Kidney tubule cell (primary cell): ENCODE measurements at regions not wholly inside any gene's neighbourhood (a gene's known extent, or its start where the extent isn't known, plus 50 kb on each side); places are given as distances from the start of the nearest gene placed in this dataset.

Experiments used
- DNase-seq: peaks from one replicate; pipeline ENCODE4 v3.0.0-alpha.2; 2018; ENCODE audit warnings: low spot score

- no peak for DNase-seq
Measured at GRCh38 chr3:118436697-118437262, 597.9 kb downstream of the IGSF11 start.

- no peak for DNase-seq
Measured at GRCh38 chr3:118445036-118445435, 589.6 kb downstream of the IGSF11 start.

GRCh38 chr3:118447339-118447738 is 587.3 kb downstream of the IGSF11 start:
- no peak for DNase-seq

GRCh38 chr3:118466795-118467330 is 567.8 kb downstream of the IGSF11 start:
- no peak for DNase-seq

- DNase-seq = no peak
Measured at GRCh38 chr3:118468801-118469200, 565.8 kb downstream of the IGSF11 start.

GRCh38 chr3:118472586-118472985 is 562.1 kb downstream of the IGSF11 start:
- no peak for DNase-seq

GRCh38 chr3:118473343-118473742 is 561.3 kb downstream of the IGSF11 start:
- no peak for DNase-seq

- DNase-seq = no peak
Measured at GRCh38 chr3:118476885-118477618, 557.6 kb downstream of the IGSF11 start.

GRCh38 chr3:118477768-118478167 is 556.9 kb downstream of the IGSF11 start:
- no peak for DNase-seq

GRCh38 chr3:118478706-118479276 is 555.9 kb downstream of the IGSF11 start:
- no peak for DNase-seq

GRCh38 chr3:118479376-118479775 is 555.3 kb downstream of the IGSF11 start:
- no peak for DNase-seq

GRCh38 chr3:118480101-118480860 is 554.4 kb downstream of the IGSF11 start:
- DNase-seq = no peak

- no peak for DNase-seq
Measured at GRCh38 chr3:118485693-118486092, 549.0 kb downstream of the IGSF11 start.

- no peak for DNase-seq
Measured at GRCh38 chr3:118487734-118488133, 546.9 kb downstream of the IGSF11 start.

- no peak for DNase-seq
Measured at GRCh38 chr3:118488732-118489131, 545.9 kb downstream of the IGSF11 start.

GRCh38 chr3:118495206-118495605 is 539.4 kb downstream of the IGSF11 start:
- DNase-seq = no peak

- no peak for DNase-seq
Measured at GRCh38 chr3:118497274-118497673, 537.4 kb downstream of the IGSF11 start.

GRCh38 chr3:118501152-118501551 is 533.5 kb downstream of the IGSF11 start:
- DNase-seq = peak; percentile 2

- no peak for DNase-seq
Measured at GRCh38 chr3:118504906-118505305, 529.7 kb downstream of the IGSF11 start.

GRCh38 chr3:118505784-118506183 is 528.9 kb downstream of the IGSF11 start:
- no peak for DNase-seq

GRCh38 chr3:118511402-118511801 is 523.2 kb downstream of the IGSF11 start:
- DNase-seq = no peak

- DNase-seq = no peak
Measured at GRCh38 chr3:118512301-118512700, 522.3 kb downstream of the IGSF11 start.

GRCh38 chr3:118525077-118525476 is 509.6 kb downstream of the IGSF11 start:
- no peak for DNase-seq
